Stomach (tissue), 4 donors: ENCODE measurements at regions not wholly inside any gene's neighbourhood (a gene's known extent, or its start where the extent isn't known, plus 50 kb on each side); places are given as distances from the start of the nearest gene placed in this dataset.

Experiments used
- CTCF ChIP-seq, 7 experiments: fragments of 450-650 bp in 4 of 7; fragments of 200-600 bp in 3 of 7; sonication (generic) in 3 of 7; IDR thresholded peaks; one replicate each; pipeline ENCODE4 v1.5.1; 2016 to 2019; ENCODE audit warnings: antibody characterized with exemption in 7 of 7, control low read depth in 2 of 7, mild to moderate bottlenecking in 1 of 7
- EP300 ChIP-seq: sonication (generic); formaldehyde crosslinking; IDR thresholded peaks from one replicate; pipeline ENCODE4 v1.6.1; 2017; ENCODE audit warnings: antibody characterized with exemption
- POLR2A ChIP-seq, 4 donors: fragments of 450-650 bp; IDR thresholded peaks; one replicate each; pipeline ENCODE4 v1.6.1; 2016; ENCODE audit warnings: antibody characterized with exemption in 4 of 4, control low read depth in 2 of 4, mild to moderate bottlenecking in 1 of 4, moderate library complexity in 1 of 4
- POLR2AphosphoS5 ChIP-seq, 3 donors: sonication (generic); formaldehyde crosslinking; IDR thresholded peaks; one replicate each; pipeline ENCODE4 v1.6.1; 2016; ENCODE audit warnings: antibody characterized with exemption in 3 of 3

- TF ChIP-seq CTCF (IDR thresholded peaks at IDR 0.05) (no peak), POLR2AphosphoS5 (IDR thresholded peaks at IDR 0.05) (no peak), POLR2A (IDR thresholded peaks at IDR 0.05) (no peak), EP300 (no peak)
Observed at GRCh38 chr20:55242853-55243252, 762.5 kb downstream of the CBLN4 start.
